ENCODE measurements at regions not wholly inside any gene's neighbourhood (a gene's known extent, or its start where the extent isn't known, plus 50 kb on each side); places are given as distances from the start of the nearest gene placed in this dataset.

DNA sequence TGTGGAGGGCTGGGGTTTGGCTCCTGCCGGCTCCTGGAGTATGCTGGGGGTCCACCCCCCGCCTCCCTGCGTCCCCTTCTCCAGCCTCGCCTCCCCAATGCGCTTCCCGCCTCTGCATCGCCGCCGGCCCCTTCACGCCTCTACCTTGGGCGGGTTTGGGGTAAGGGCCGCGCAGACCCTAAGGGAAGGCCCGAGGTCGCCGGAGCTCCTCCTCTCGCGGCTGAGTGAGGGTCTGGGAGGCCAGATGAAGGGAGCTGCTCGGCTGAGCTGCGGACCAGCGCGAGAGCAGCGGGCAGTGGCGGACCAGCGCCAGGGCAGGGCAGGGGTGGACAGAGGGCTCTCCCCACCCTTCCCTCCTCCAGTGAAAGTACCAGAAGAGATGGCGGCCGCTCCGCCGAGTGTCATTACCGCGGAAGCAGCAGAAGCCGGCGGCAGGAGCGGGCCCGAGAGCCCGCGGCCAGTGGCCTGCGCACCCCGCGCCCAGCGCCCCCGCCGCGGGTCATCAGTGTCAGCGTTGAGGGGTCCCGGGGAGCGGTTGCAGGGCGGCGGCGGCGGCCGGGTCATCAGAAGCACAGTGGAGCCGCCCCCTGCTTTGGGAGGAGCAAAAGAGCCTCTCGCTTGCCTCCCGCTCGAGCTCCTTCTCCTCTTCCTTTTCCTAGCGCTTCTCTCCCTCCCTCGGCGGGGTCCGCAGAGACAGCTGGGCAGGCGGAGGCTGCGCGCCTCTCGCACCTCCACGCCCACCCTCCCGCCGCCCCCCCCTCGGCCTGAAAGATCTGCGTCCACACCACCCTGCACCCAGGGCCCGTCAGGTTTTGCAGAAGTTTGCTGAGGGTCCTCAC, 255.6 kb upstream of the CADM1 start:
- H3K4me3 ChIP-seq, result peak overlapping the region; percentile 22
- TF ChIP-seq, protein P1, sequence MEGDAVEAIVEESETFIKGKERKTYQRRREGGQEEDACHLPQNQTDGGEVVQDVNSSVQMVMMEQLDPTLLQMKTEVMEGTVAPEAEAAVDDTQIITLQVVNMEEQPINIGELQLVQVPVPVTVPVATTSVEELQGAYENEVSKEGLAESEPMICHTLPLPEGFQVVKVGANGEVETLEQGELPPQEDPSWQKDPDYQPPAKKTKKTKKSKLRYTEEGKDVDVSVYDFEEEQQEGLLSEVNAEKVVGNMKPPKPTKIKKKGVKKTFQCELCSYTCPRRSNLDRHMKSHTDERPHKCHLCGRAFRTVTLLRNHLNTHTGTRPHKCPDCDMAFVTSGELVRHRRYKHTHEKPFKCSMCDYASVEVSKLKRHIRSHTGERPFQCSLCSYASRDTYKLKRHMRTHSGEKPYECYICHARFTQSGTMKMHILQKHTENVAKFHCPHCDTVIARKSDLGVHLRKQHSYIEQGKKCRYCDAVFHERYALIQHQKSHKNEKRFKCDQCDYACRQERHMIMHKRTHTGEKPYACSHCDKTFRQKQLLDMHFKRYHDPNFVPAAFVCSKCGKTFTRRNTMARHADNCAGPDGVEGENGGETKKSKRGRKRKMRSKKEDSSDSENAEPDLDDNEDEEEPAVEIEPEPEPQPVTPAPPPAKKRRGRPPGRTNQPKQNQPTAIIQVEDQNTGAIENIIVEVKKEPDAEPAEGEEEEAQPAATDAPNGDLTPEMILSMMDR (IDR thresholded peaks at IDR 0.05), result no peak
- no peaks in the 10 kb centered on the region for H3K36me3 ChIP-seq (ENCODE audit: low read depth)
- ATAC-seq, result peak; percentile 43
- H3K4me1 ChIP-seq (ENCODE audit: low read depth), result no peaks in the 10 kb centered on the region
- H3K9me3 ChIP-seq, result no peaks in the 10 kb centered on the region
- intact Hi-C loops (cut with DNase I, micrococcal nuclease), result no loop called here
- DNase-seq, result peak in 2 of 3 donors; percentile 10 to 41

DNA sequence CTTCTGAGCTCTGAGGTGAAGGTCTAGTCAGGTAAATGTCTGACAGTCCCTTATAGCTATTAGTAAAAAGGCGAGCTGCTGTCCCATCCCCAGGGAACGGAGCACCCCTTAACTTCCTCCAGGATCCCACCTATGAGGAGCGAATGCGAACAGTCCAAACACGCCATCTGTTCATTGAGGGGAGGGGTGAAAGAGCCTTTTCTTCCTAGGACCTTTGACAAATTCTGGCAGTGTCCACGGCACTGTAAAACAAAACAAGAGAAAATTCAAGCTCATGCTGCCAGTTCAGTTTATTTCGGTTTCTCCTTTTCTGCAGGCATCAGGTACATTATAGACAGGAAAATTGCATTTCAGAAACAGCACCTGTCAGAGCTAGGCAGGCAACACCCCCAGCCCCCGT, 253.8 kb upstream of the CADM1 start:
- no peaks in the 10 kb centered on the region for H3K4me1 ChIP-seq (ENCODE audit: low read depth)
- H3K9me3 ChIP-seq, result no peaks in the 10 kb centered on the region
- no peaks in the 10 kb centered on the region for H3K36me3 ChIP-seq (ENCODE audit: low read depth)
- ATAC-seq (no peak), DNase-seq (no peak)
- H3K4me3 ChIP-seq, result no peak overlapping the region
- TF ChIP-seq, protein P1 (IDR thresholded peaks at IDR 0.05), result no peak
- intact Hi-C loops (cut with DNase I, micrococcal nuclease), result no loop called here

DNA sequence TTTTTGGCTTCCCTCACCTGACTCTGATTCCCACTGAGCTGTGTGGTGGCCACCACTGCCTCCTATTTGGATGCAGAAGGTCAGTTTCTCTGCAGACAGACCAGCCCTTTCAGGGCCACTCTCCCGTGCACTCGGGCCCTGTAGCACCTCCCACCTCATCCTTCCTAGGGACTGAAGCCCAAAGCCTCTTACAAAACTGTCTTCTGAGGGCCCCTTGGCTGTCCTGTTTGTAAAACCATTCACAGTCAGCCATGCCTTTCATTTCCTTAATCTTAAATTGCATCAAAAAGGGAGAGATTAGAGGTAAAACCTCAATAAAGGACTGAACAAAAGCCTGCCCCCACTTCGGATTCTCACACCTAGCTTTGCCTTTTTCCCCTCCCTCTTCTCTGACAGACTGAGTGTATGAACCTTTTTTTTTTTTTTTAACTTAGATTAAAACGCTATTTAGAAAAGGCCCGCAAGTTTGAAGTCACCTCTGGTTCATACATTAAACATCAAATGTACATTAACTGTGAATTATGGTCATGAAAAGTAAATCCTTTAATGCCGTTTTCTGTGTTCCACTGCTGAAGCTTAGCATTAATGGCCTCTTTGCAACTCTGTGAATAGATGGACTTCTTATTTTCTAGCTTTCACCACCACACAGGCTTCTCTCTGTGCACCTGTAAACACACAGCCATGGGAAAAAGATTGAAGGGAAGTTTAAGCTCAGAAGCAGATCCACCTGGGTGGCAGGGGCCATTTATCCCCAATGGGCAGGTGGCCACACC, 247.2 kb upstream of the CADM1 start:
- H3K4me1 ChIP-seq (ENCODE audit: low read depth), result no peaks in the 10 kb centered on the region
- no peak for DNase-seq
- no peak overlapping the region for H3K4me3 ChIP-seq
- H3K36me3 ChIP-seq (ENCODE audit: low read depth), result no peaks in the 10 kb centered on the region
- H3K9me3 ChIP-seq, result no peaks in the 10 kb centered on the region
- intact Hi-C loops (cut with DNase I, micrococcal nuclease), result no loop called here
- TF ChIP-seq, protein P1 (IDR thresholded peaks at IDR 0.05), result no peak
- ATAC-seq, result no peak

DNA sequence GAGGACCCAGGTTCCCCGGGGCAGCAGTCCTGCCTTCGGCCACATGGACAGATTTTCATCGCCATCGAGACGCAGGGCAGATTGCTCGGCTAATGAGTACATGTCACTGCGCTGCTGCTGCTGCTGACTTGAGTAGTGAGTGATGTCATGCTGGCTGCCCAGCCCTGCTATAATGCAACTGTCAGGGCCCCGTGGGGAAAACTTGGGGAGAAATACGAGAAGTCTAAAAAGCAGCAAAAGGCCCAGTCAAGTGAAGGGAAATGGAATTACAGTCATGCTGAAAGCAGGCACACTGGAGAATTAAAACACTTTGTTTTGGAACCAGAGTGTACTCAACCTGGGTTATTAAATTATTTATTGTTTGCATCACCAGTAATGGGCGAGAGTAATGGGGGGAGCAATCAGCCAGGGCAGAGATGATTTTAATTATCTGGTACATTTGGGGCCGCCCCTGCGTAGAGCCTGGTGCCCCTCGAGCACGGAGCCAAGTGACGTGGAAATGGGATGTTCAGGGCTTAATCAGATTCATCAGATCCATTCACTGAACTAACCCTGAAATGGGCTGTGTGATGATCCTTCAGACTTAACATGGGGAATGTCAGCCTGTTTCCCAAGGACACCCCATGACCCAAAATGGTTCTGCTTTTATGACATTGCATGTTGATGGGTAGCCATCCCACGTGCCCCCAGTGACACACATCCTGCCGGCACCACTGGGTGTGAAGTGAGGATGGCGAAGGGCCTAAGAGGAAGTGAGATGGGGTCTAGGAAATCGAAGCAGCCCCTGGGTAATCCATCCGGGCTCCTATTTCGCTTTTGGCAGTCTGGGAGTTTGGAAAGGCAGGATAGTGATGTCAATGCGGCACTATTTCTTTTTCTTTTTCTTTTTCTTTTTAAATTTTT, 241.6 kb upstream of the CADM1 start:
- no peaks in the 10 kb centered on the region for H3K4me1 ChIP-seq (ENCODE audit: low read depth)
- ATAC-seq (no peak), DNase-seq (no peak)
- intact Hi-C loops (cut with DNase I, micrococcal nuclease), result no loop called here
- no peak overlapping the region for H3K4me3 ChIP-seq
- H3K36me3 ChIP-seq (ENCODE audit: low read depth), result no peaks in the 10 kb centered on the region
- no peaks in the 10 kb centered on the region for H3K9me3 ChIP-seq
- TF ChIP-seq, protein P1 (IDR thresholded peaks at IDR 0.05), result no peak

DNA sequence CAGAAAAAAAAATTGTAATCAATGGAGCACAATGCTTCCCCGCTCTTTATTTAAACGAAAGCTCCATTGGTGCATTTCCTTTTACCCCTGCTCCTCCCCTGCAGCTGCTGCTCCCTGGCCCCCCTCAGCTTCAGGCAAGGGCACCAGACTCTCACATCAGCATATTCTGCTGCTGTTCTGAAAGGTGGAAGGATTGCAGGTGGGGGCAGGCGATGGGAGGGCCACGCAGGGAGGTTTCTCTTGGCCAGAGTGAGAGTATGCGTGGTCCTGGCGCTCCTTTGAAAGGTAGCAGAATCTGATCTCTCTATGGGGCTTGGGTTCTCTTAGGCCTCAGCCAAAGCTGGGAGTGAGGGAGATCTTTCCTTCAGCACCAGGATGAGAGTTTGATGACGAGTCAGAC, 240.9 kb upstream of the CADM1 start:
- ATAC-seq (no peak), DNase-seq (no peak)
- TF ChIP-seq, protein P1 (IDR thresholded peaks at IDR 0.05), result no peak
- intact Hi-C loops (cut with DNase I, micrococcal nuclease), result no loop called here
- Histone ChIP-seq H3K4me1 (ENCODE audit: low read depth) (no peaks in the 10 kb centered on the region), H3K9me3 (no peaks in the 10 kb centered on the region), H3K36me3 (ENCODE audit: low read depth) (no peaks in the 10 kb centered on the region), H3K4me3 (no peak overlapping the region)
